Liver (tissue), 3 donors: ENCODE measurements at regions not wholly inside any gene's neighbourhood (a gene's known extent, or its start where the extent isn't known, plus 50 kb on each side); places are given as distances from the start of the nearest gene placed in this dataset.

Experiments
- CTCF ChIP-seq: fragments of 150-350 bp; IDR thresholded peaks from 2 replicates; pipeline ENCODE4 v1.5.1; 2017; ENCODE audit warnings: improper control_type of control experiment, low read depth, low read length; ENCODE audit not compliant: missing input control
- GABPA ChIP-seq, 2 donors: IDR thresholded peaks in 1 of 2; conservative IDR thresholded peaks in 1 of 2; 2 replicates each; pipeline ENCODE4 v1.6.1; 2016; ENCODE audit warnings: antibody characterized with exemption in 2 of 2, mild to moderate bottlenecking in 1 of 2, moderate library complexity in 1 of 2
- HNF4G ChIP-seq: IDR thresholded peaks from 2 replicates; pipeline ENCODE4 v1.6.1; 2016; ENCODE audit warnings: antibody characterized with exemption
- JUND ChIP-seq, 2 donors: IDR thresholded peaks; 2 replicates each; pipeline ENCODE4 v1.6.1; 2016; ENCODE audit warnings: antibody characterized with exemption in 2 of 2
- NR2F2 ChIP-seq: IDR thresholded peaks from 2 replicates; pipeline ENCODE4 v1.6.1; 2016; ENCODE audit warnings: antibody characterized with exemption
- RAD21 ChIP-seq, 2 donors: IDR thresholded peaks; 2 replicates each; pipeline ENCODE4 v1.6.1; 2016; ENCODE audit warnings: antibody characterized with exemption in 2 of 2, mild to moderate bottlenecking in 2 of 2
- REST ChIP-seq: IDR thresholded peaks from 2 replicates; pipeline ENCODE4 v1.6.1; 2016; ENCODE audit warnings: antibody characterized with exemption, mild to moderate bottlenecking
- RXRA ChIP-seq, 2 donors: IDR thresholded peaks; 2 replicates each; pipeline ENCODE4 v1.6.1; 2017 to 2018; ENCODE audit warnings: antibody characterized with exemption in 2 of 2, mild to moderate bottlenecking in 1 of 2
- YY1 ChIP-seq: IDR thresholded peaks from 2 replicates; pipeline ENCODE4 v1.6.1; 2016; ENCODE audit warnings: antibody characterized with exemption, mild to moderate bottlenecking
- TF ChIP-seq, protein P1 (sequence below): IDR thresholded peaks from 2 replicates; pipeline ENCODE4 v1.6.1; 2016; ENCODE audit warnings: antibody characterized with exemption
- donor health status: healthy.
- donor health status: healthy.

DNA sequence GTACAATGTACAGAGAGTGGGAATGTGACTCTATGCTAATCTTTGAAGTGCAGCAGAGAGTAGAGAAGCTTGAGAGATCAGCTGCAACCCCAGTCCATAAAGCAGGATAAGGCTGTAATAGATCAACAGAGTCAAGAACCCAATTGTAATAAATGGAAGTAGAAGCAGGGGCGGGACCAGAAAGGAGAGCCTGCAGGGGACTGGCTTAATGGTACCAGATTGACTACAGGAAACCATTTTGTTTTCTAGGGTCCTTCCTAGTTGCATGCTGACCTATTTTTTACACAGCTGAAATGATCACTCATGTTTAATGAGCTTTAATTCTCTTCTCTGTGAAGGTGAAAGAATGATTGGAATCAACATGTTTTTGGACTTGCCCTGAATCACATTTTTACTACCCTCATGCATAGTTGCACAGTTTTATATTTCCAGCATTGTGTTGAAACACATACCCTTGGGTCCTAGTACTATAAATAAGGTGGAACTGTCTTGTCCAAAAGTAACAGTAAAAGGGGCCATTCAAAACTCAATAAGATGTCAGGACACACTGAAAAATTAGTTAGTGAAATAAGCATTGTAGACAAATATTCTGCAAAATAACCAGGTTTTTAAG is 69.8 kb downstream of the GPR88 start:
- TF ChIP-seq REST, result no peak
- no peak for TF ChIP-seq GABPA (IDR thresholded peaks at IDR 0.05 in 1 of 2, conservative IDR thresholded peaks at IDR 0.05 in 1 of 2)
- no peak for TF ChIP-seq CTCF
- TF ChIP-seq RAD21 (IDR thresholded peaks at IDR 0.05), result no peak
- TF ChIP-seq, protein P1, sequence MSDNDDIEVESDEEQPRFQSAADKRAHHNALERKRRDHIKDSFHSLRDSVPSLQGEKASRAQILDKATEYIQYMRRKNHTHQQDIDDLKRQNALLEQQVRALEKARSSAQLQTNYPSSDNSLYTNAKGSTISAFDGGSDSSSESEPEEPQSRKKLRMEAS, result no peak
- no peak for TF ChIP-seq HNF4G
- no peak for TF ChIP-seq RXRA (IDR thresholded peaks at IDR 0.05)
- TF ChIP-seq YY1, result no peak
- no peak for TF ChIP-seq JUND (IDR thresholded peaks at IDR 0.05)
- no peak for TF ChIP-seq NR2F2
